GM23338 (cell line): ENCODE measurements at regions not wholly inside any gene's neighbourhood (a gene's known extent, or its start where the extent isn't known, plus 50 kb on each side); places are given as distances from the start of the nearest gene placed in this dataset.
"Not testable (repeated sequence)": the region's sequence is repeated elsewhere in the genome, so short reads cannot be mapped to it uniquely, and the experiment has no call there.

Experiments
- ATAC-seq: fragments of 200-7000 bp; cut with Tn5 transposase; 3 replicates; pipeline ENCODE4 v1.9.1; 2020
- DNase-seq: peaks from one replicate; pipeline ENCODE4 v3.0.0-alpha.2; 2015; ENCODE audit warnings: low spot score
- H2AFZ ChIP-seq: fragments of 200-600 bp; sonication (generic); 2 replicates; pipeline ENCODE4 v1.8.0; 2016; ENCODE audit warnings: antibody characterized with exemption, mild to moderate bottlenecking, moderate library complexity
- H3F3A ChIP-seq: fragments of 200-600 bp; sonication (generic); replicated peaks from 2 replicates; pipeline ENCODE4 v1.8.0; 2017; ENCODE audit warnings: antibody characterized with exemption, mixed run types, low read depth
- H3K27ac ChIP-seq: fragments of 200-600 bp; sonication (generic); 2 replicates; pipeline ENCODE4 v1.6.1; 2016; ENCODE audit warnings: low read depth
- H3K27me3 ChIP-seq: fragments of 200-600 bp; sonication (generic); 2 replicates; pipeline ENCODE4 v1.8.0; 2016; ENCODE audit warnings: mild to moderate bottlenecking, mixed run types, moderate library complexity; ENCODE audit not compliant: insufficient read depth
- H3K36me3 ChIP-seq: fragments of 200-600 bp; sonication (generic); 2 replicates; pipeline ENCODE4 v1.8.0; 2016; ENCODE audit warnings: mild to moderate bottlenecking; ENCODE audit not compliant: insufficient read depth
- H3K4me1 ChIP-seq: fragments of 200-600 bp; sonication (generic); 2 replicates; pipeline ENCODE4 v1.8.0; 2016; ENCODE audit warnings: mild to moderate bottlenecking, moderate library complexity; ENCODE audit not compliant: insufficient read depth
- H3K4me2 ChIP-seq: fragments of 200-600 bp; sonication (generic); 2 replicates; pipeline ENCODE4 v1.7.1; 2017; ENCODE audit warnings: mixed run types
- H3K4me3 ChIP-seq: fragments of 200-600 bp; sonication (generic); 2 replicates; pipeline ENCODE4 v1.6.1; 2016; ENCODE audit warnings: mixed run types
- H3K79me2 ChIP-seq: fragments of 200-600 bp; sonication (generic); replicated peaks from 2 replicates; pipeline ENCODE4 v1.8.0; 2017; ENCODE audit warnings: mild to moderate bottlenecking; ENCODE audit not compliant: insufficient read depth
- H3K9me2 ChIP-seq: fragments of 200-600 bp; sonication (generic); 2 replicates; pipeline ENCODE4 v1.8.0; 2017; ENCODE audit not compliant: insufficient read depth
- H4K20me1 ChIP-seq: fragments of 200-600 bp; sonication (generic); replicated peaks from 2 replicates; pipeline ENCODE4 v1.8.0; 2017; ENCODE audit warnings: mild to moderate bottlenecking; ENCODE audit not compliant: insufficient read depth
- H3K27ac Mint-ChIP-seq: 2 replicates; pipeline ENCODE4 v1.8.0; 2020; ENCODE audit warnings: inconsistent platforms, mild to moderate bottlenecking, moderate library complexity, mixed read lengths
- H3K27me3 Mint-ChIP-seq: 3 replicates; pipeline ENCODE4 v1.8.0; 2022; ENCODE audit warnings: low read depth, mild to moderate bottlenecking, moderate library complexity, mixed read lengths, inconsistent platforms; ENCODE audit not compliant: insufficient read depth, poor library complexity
- H3K36me3 Mint-ChIP-seq: 3 replicates; pipeline ENCODE4 v1.8.0; 2021; ENCODE audit warnings: low read depth, mild to moderate bottlenecking, inconsistent platforms, moderate library complexity, mixed read lengths
- H3K4me1 Mint-ChIP-seq: 3 replicates; pipeline ENCODE4 v1.8.0; 2020; ENCODE audit warnings: mild to moderate bottlenecking, inconsistent platforms, mixed read lengths
- H3K4me3 Mint-ChIP-seq: 3 replicates; pipeline ENCODE4 v1.8.0; 2021; ENCODE audit warnings: moderate library complexity, mild to moderate bottlenecking, inconsistent platforms, mixed read lengths
- H3K9me3 Mint-ChIP-seq: 3 replicates; pipeline ENCODE4 v1.8.0; 2020; ENCODE audit warnings: moderate library complexity, mild to moderate bottlenecking, inconsistent platforms, mixed read lengths

DNA sequence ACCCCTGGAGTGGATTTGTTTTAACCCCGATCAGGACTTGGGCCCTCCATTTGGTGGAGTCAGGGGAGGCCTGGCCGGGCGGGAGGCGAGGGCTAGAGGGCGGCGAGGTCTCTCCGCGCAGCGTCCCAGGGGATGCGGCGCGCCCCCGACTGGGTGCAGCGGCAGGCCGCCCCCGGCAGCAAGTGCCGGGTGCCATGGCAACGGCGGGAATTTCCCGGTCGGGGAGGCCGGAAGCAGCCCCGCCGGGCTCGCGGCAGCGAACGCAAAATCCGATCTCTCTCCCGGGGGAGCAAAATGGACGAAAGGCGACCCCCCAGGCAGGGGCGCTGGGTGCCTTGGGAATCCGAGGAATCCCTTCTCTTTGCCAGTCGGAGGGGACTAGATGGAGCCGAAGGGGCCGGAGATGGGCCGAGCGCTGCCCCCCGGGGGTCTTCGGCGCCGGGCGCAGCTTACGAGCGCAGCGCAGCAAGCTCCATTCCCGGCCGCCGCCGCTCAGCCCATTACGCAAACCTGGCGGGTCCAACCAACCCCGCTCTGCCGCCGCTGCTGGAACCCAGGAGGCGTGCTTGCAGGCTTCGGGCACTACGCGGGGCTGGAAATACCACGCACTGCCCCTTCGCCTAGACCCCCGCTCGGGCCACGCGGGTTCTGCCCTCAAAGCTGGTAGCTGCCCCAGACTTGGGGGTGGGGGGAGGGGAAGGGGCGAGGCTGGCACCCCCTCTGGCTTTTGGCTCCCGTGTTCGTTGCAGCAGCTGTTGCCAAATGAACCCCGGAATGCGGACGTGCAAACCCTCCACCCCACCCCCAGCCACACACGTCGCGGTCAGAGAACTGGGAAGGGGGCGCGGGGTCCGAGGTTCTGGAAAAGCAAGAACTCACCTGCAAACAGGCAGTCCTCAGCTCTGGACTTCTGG lies 73.7 kb upstream of the NBPF8 start:
- H3K4me1 ChIP-seq, DNase-seq, H3K27ac Mint-ChIP-seq, H3K36me3 Mint-ChIP-seq, H3K9me3 Mint-ChIP-seq, H3K27me3 ChIP-seq, ATAC-seq, H3K4me1 Mint-ChIP-seq, H2AFZ ChIP-seq, H3F3A ChIP-seq, H3K27ac ChIP-seq, H3K9me2 ChIP-seq, H4K20me1 ChIP-seq, H3K27me3 Mint-ChIP-seq, H3K36me3 ChIP-seq, H3K79me2 ChIP-seq: not testable (repeated sequence)
- peak overlapping the region; percentile 80; the same call in 2 of the 3 replicates for H3K4me3 Mint-ChIP-seq
- peak overlapping the region; percentile 59 for H3K4me3 ChIP-seq
- peak overlapping the region; percentile 84; the same call in 1 of the 2 replicates for H3K4me2 ChIP-seq

- not testable (repeated sequence) for H3K79me2 ChIP-seq, DNase-seq, H3K36me3 ChIP-seq, H3K9me3 Mint-ChIP-seq, ATAC-seq, H4K20me1 ChIP-seq, H3F3A ChIP-seq, H2AFZ ChIP-seq, H3K4me1 ChIP-seq, H3K4me3 Mint-ChIP-seq, H3K27ac Mint-ChIP-seq, H3K27ac ChIP-seq, H3K27me3 Mint-ChIP-seq, H3K4me1 Mint-ChIP-seq, H3K9me2 ChIP-seq, H3K36me3 Mint-ChIP-seq, H3K4me2 ChIP-seq, H3K27me3 ChIP-seq, H3K4me3 ChIP-seq
Observed at GRCh38 chr1:120315738-120316137, 99.1 kb upstream of the NBPF8 start.

DNA sequence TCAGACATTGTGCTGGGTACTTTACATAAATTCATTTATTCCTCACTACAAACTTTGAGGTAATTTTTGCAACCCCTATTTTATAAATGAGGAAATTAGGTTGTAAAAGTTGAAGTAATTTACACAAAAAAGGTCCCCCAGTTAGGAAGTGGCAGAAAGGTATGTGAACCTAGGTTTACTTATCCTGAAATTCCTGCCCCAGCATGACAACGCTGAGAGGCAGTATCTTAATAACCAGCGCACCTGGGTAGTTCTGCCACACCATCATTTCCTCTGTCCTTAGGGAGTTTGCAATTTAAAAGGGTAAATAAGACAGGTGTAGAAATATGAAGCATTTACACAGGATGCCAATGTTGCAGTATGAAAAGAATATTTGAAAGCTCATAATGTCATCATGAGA lies 102.9 kb upstream of the NBPF8 start:
- ATAC-seq = peak; percentile 88

GRCh38 chr1:120308940-120309578 lies 105.8 kb upstream of the NBPF8 start:
- H3K27me3 Mint-ChIP-seq, H3K27me3 ChIP-seq, H2AFZ ChIP-seq, ATAC-seq, H3K36me3 ChIP-seq, H3K4me1 Mint-ChIP-seq, H3K9me2 ChIP-seq, H3K4me3 ChIP-seq, H3K4me1 ChIP-seq, H3K27ac Mint-ChIP-seq, H3K9me3 Mint-ChIP-seq, H3F3A ChIP-seq, DNase-seq, H3K36me3 Mint-ChIP-seq, H4K20me1 ChIP-seq, H3K4me3 Mint-ChIP-seq, H3K4me2 ChIP-seq, H3K27ac ChIP-seq, H3K79me2 ChIP-seq: not testable (repeated sequence)

More for the DNA sequence above, 102.9 kb upstream of the NBPF8 start:
- not testable (repeated sequence) for H3K9me2 ChIP-seq, H3K4me1 Mint-ChIP-seq, H2AFZ ChIP-seq, H3K4me3 ChIP-seq, H3K27ac ChIP-seq, H3K9me3 Mint-ChIP-seq, H3F3A ChIP-seq, DNase-seq, H3K36me3 Mint-ChIP-seq, H3K4me1 ChIP-seq, H3K27me3 ChIP-seq, H3K27me3 Mint-ChIP-seq, H3K4me3 Mint-ChIP-seq, H3K27ac Mint-ChIP-seq, H3K36me3 ChIP-seq, H3K4me2 ChIP-seq, H3K79me2 ChIP-seq, H4K20me1 ChIP-seq

DNA sequence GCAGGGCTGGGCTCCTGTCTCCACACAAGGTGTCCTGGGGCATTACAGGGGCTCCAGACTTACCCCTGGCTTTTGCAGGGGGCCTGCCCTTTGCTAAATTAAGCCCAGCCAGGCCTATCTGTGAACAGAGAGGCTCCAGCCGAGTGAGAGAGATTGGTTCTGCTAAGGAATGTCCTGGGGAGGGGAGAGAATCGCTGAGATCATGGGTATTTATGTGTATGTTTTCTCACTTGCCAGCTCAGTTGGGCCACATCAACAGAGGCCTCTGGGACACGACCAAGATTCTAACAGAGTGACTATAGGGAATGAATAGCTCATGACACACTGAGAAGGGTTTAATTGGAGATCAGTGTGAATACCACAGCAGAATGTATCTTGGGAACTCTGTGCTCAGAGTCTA lies 109.8 kb upstream of the NBPF8 start:
- not testable (repeated sequence) for H3K79me2 ChIP-seq, H3K4me1 ChIP-seq, H3K27ac ChIP-seq, H3K27ac Mint-ChIP-seq, H2AFZ ChIP-seq, H3K9me3 Mint-ChIP-seq, H3K9me2 ChIP-seq, H3F3A ChIP-seq, H3K36me3 Mint-ChIP-seq, H3K4me1 Mint-ChIP-seq, H4K20me1 ChIP-seq, H3K27me3 ChIP-seq, H3K4me3 Mint-ChIP-seq, H3K36me3 ChIP-seq, H3K4me3 ChIP-seq, H3K27me3 Mint-ChIP-seq, DNase-seq, H3K4me2 ChIP-seq
- ATAC-seq = peak; percentile 87

- not testable (repeated sequence) for H4K20me1 ChIP-seq, H3K4me3 ChIP-seq, H3K27ac Mint-ChIP-seq, H3K9me2 ChIP-seq, H2AFZ ChIP-seq, DNase-seq, H3K9me3 Mint-ChIP-seq, H3K27ac ChIP-seq, H3K36me3 Mint-ChIP-seq, H3K79me2 ChIP-seq, H3K36me3 ChIP-seq, H3K4me3 Mint-ChIP-seq, H3K27me3 Mint-ChIP-seq, H3K4me2 ChIP-seq, H3K4me1 ChIP-seq, H3K27me3 ChIP-seq, H3F3A ChIP-seq, H3K4me1 Mint-ChIP-seq
- ATAC-seq = peak; percentile 38; the same call in 2 of the 3 replicates
Observed at GRCh38 chr1:120304341-120304740, 110.5 kb upstream of the NBPF8 start.
